ENCODE measurements at regions not wholly inside any gene's neighbourhood (a gene's known extent, or its start where the extent isn't known, plus 50 kb on each side); places are given as distances from the start of the nearest gene placed in this dataset.

- no peak for DNase-seq (ENCODE audit: low read depth, low spot score)
- Histone ChIP-seq H3K4me3 (ENCODE audit: low read depth, low read length) (no peak overlapping the region), H3K9me3 (ENCODE audit: control insufficient read depth, insufficient read depth, low read length) (no peaks in the 10 kb centered on the region), H3K27me3 (ENCODE audit: control insufficient read depth, insufficient read depth, low read length) (peaks cover 2% of the 10 kb centered on the region), H3K27ac (ENCODE audit: low read depth, low read length) (no peak overlapping the region)
- ChIA-PET POLR2A (no interaction called here), CTCF (interaction anchor here (1.4 to 1.5 kb wide), 3 partner anchors 13 to 823 kb away, joined by 4 to 6 read pairs (median 5); no protein-coding TSS in a partner anchor)
- no peak for TF ChIP-seq CTCF (IDR thresholded peaks at IDR 0.05; ENCODE audit: low read depth, low read length)
Measured at GRCh38 chr3:157610876-157611535, 107.8 kb upstream of the VEPH1 start.

GRCh38 chr3:157607826-157608405 is 104.7 kb upstream of the VEPH1 start:
- Histone ChIP-seq H3K9me3 (ENCODE audit: control insufficient read depth, insufficient read depth, low read length) (no peaks in the 10 kb centered on the region), H3K27me3 (ENCODE audit: control insufficient read depth, insufficient read depth, low read length) (peaks cover 4% of the 10 kb centered on the region), H3K27ac (ENCODE audit: low read depth, low read length) (no peak overlapping the region), H3K4me3 (ENCODE audit: low read depth, low read length) (no peak overlapping the region)
- no peak for DNase-seq (ENCODE audit: low read depth, low spot score)
- ChIA-PET POLR2A (no interaction called here), CTCF (interaction anchor here (0.6 to 5.2 kb wide), 13 partner anchors 8 to 946 kb away, joined by 3 to 51 read pairs (median 17); no protein-coding TSS in a partner anchor)
- TF ChIP-seq CTCF (IDR thresholded peaks at IDR 0.05; ENCODE audit: low read depth, low read length), result no peak

GRCh38 chr3:157606852-157607197 is 103.6 kb upstream of the VEPH1 start:
- H3K9me3 ChIP-seq (ENCODE audit: control insufficient read depth, insufficient read depth, low read length), result no peaks in the 10 kb centered on the region
- H3K4me3 ChIP-seq (ENCODE audit: low read depth, low read length), result no peak overlapping the region
- no peak for TF ChIP-seq CTCF (IDR thresholded peaks at IDR 0.05; ENCODE audit: low read depth, low read length)
- no peak overlapping the region for H3K27ac ChIP-seq (ENCODE audit: low read depth, low read length)
- peaks cover 4% of the 10 kb centered on the region for H3K27me3 ChIP-seq (ENCODE audit: control insufficient read depth, insufficient read depth, low read length)
- CTCF ChIA-PET, result interaction anchor here (0.6 to 5.3 kb wide), 62 partner anchors 8 to 1183 kb away, joined by 3 to 51 read pairs (median 4); partner anchors contain the start of gene RSRC1
- no peak for DNase-seq (ENCODE audit: low read depth, low spot score)
- POLR2A ChIA-PET, result interaction anchor here (1.0 kb wide), 1 partner anchor 74 kb away, joined by 6 read pairs; no protein-coding TSS in a partner anchor

GRCh38 chr3:157606011-157606851 is 103.0 kb upstream of the VEPH1 start:
- TF ChIP-seq CTCF (IDR thresholded peaks at IDR 0.05; ENCODE audit: low read depth, low read length), result peak; percentile 91
- Histone ChIP-seq H3K27me3 (ENCODE audit: control insufficient read depth, insufficient read depth, low read length) (peaks cover 4% of the 10 kb centered on the region), H3K9me3 (ENCODE audit: control insufficient read depth, insufficient read depth, low read length) (no peaks in the 10 kb centered on the region), H3K27ac (ENCODE audit: low read depth, low read length) (no peak overlapping the region), H3K4me3 (ENCODE audit: low read depth, low read length) (no peak overlapping the region)
- CTCF ChIA-PET, result interaction anchor here (0.6 to 5.3 kb wide), 64 partner anchors 7 to 1183 kb away, joined by 3 to 51 read pairs (median 4); partner anchors contain the start of gene RSRC1
- DNase-seq (ENCODE audit: low read depth, low spot score), result peak; percentile 39
- POLR2A ChIA-PET, result interaction anchor here (1.0 kb wide), 1 partner anchor 73 kb away, joined by 6 read pairs; no protein-coding TSS in a partner anchor

Data from AG04450 (cell line).